Colonic mucosa (tissue), 4 donors: ENCODE measurements at regions not wholly inside any gene's neighbourhood (a gene's known extent, or its start where the extent isn't known, plus 50 kb on each side); places are given as distances from the start of the nearest gene placed in this dataset.

Experiments used
- DNase-seq: peaks from one replicate; pipeline ENCODE4 v3.0.0-alpha.2; 2020
- H3K27ac ChIP-seq: fragments of 200-600 bp; one replicate; pipeline ENCODE4 v1.8.0; 2021
- H3K27me3 ChIP-seq: fragments of 200-600 bp; one replicate; pipeline ENCODE4 v1.8.0; 2021
- H3K36me3 ChIP-seq: fragments of 200-600 bp; one replicate; pipeline ENCODE4 v1.8.0; 2021
- H3K4me1 ChIP-seq: fragments of 200-600 bp; one replicate; pipeline ENCODE4 v1.8.0; 2021; ENCODE audit warnings: mild to moderate bottlenecking
- H3K4me3 ChIP-seq: fragments of 200-600 bp; one replicate; pipeline ENCODE4 v1.8.0; 2021
- H3K9ac ChIP-seq, 2 donors: one replicate each; pipeline ENCODE4 v1.7.0; 2013; ENCODE audit warnings: control low read depth in 2 of 2, low read depth in 2 of 2, low read length in 2 of 2
- H3K9me3 ChIP-seq: fragments of 200-600 bp; one replicate; pipeline ENCODE4 v1.8.0; 2021
- intact Hi-C: fragments of 100-400 bp; cut with DNase I; formaldehyde crosslinking; loops from one replicate; pipeline ENCODE4 v1.14.1; 2022
- TF ChIP-seq, protein P1 (sequence below): fragments of 200-600 bp; IDR thresholded peaks from one replicate; pipeline ENCODE4 v1.8.0; 2022; ENCODE audit warnings: antibody characterized with exemption, mild to moderate bottlenecking
- donor health status: healthy.
- donor health status: DM: no; HTN: no; CAD: no.
- donor health status: DM: no; HTN: no; CAD: no.

DNA sequence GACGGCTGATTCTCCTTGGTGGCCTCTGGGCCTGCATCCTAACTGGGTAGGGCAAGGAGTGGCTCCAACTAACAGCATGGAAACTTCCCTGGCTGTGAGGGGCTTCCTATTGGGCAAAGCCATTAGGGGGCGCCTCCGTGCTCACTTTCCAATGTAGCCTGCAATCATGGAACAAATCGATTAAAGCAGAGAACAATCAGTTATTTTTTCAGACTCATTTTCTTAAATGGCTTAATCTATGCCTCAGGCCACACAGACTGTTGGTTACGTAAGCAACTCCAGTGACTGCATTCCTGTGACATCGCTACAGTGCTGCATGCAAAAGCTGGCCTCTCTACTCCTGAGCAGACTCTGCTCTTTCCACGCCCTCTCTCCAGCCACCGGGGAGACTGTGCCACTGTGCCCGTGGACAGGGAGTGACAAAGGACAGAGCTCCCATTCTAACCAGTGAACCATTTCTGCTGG is 278.9 kb downstream of the KLF13 start:
- no peaks in the 10 kb centered on the region for H3K9me3 ChIP-seq
- no peak overlapping the region for H3K27ac ChIP-seq
- H3K4me3 ChIP-seq = no peak overlapping the region
- no peak overlapping the region for H3K9ac ChIP-seq
- DNase-seq = no peak
- H3K27me3 ChIP-seq = no peaks in the 10 kb centered on the region
- H3K36me3 ChIP-seq = no peaks in the 10 kb centered on the region
- no peaks in the 10 kb centered on the region for H3K4me1 ChIP-seq
- TF ChIP-seq, protein P1, sequence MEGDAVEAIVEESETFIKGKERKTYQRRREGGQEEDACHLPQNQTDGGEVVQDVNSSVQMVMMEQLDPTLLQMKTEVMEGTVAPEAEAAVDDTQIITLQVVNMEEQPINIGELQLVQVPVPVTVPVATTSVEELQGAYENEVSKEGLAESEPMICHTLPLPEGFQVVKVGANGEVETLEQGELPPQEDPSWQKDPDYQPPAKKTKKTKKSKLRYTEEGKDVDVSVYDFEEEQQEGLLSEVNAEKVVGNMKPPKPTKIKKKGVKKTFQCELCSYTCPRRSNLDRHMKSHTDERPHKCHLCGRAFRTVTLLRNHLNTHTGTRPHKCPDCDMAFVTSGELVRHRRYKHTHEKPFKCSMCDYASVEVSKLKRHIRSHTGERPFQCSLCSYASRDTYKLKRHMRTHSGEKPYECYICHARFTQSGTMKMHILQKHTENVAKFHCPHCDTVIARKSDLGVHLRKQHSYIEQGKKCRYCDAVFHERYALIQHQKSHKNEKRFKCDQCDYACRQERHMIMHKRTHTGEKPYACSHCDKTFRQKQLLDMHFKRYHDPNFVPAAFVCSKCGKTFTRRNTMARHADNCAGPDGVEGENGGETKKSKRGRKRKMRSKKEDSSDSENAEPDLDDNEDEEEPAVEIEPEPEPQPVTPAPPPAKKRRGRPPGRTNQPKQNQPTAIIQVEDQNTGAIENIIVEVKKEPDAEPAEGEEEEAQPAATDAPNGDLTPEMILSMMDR = no peak
- intact Hi-C loops = no loop called here

DNA sequence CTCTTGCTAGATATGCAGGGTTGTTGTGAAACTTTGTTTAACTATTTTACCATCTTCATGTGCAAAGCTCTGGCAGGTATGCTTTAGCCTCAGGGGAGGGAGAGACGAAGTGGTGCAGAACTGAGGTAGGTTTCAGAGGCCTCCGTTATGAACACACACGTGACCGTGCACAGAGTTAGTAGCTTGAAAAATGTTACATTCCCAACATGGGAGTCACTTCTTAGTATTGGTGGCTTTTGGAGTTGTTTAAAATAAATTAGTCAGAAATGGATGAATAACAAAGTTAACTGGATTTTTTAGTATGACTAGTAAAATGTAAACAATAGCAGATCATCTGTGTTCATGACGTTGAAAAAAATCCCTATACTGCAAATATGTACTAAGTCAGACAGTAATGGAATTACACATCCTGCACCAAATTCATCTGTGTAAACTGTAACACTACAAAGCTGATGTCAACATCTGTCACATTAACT is 279.6 kb downstream of the KLF13 start:
- Histone ChIP-seq H3K4me3 (no peak overlapping the region), H3K27me3 (no peaks in the 10 kb centered on the region), H3K9me3 (no peaks in the 10 kb centered on the region), H3K4me1 (no peaks in the 10 kb centered on the region), H3K36me3 (no peaks in the 10 kb centered on the region), H3K9ac (no peak overlapping the region), H3K27ac (no peak overlapping the region)
- no peak for DNase-seq
- TF ChIP-seq, protein P1 = no peak
- intact Hi-C loops = no loop called here

DNA sequence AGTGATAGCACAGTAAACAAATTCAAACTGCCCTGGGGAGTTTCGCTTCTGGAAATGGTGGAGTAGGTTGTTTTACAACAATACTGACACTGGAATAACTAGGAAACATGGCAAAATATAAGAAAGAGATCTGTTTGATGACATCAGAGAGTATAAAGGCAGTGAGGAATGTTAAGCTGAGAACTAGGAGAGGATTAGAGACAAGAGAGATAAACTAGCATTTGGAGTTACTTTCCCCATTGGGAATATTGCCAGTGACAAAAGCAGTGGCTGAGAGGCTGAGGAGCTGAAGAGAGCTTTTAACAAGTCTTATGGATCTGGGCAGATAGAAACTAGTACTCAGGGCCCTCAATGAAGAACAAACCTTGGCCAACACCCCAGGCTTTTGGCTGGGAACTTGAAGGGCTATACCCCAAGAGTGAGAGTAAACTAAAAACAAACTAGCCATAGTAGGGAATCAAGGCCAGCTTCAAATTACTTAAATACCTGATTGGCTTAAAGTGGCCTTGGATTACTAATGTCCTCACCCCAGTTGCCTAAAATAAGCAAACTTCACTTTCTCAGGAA is 280.4 kb downstream of the KLF13 start:
- no peak overlapping the region for H3K27ac ChIP-seq
- H3K9me3 ChIP-seq = no peaks in the 10 kb centered on the region
- DNase-seq = no peak
- H3K27me3 ChIP-seq = no peaks in the 10 kb centered on the region
- H3K9ac ChIP-seq = no peak overlapping the region
- no peak overlapping the region for H3K4me3 ChIP-seq
- intact Hi-C loops = no loop called here
- TF ChIP-seq, protein P1 = no peak
- no peaks in the 10 kb centered on the region for H3K36me3 ChIP-seq
- H3K4me1 ChIP-seq = no peaks in the 10 kb centered on the region

DNA sequence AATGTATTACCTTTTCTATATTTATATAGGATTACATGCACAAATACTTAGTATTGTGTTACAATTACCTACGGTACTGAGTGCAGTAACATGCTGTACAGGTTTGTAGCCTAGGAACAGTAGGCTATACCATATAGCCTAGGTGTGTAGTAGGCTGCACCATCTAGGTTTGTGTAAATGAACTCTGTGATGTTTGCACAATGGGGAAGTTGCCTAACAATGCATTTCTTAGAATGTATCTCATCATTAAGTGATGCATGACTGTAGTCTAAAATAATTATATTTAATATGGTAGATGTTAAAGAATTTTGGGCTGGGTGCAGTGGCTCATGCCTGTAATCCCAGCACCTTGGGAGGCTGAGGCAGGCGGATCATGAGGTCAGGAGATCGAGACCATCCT is 281.0 kb downstream of the KLF13 start:
- H3K4me3 ChIP-seq = no peak overlapping the region
- TF ChIP-seq, protein P1 = no peak
- DNase-seq = no peak

DNA sequence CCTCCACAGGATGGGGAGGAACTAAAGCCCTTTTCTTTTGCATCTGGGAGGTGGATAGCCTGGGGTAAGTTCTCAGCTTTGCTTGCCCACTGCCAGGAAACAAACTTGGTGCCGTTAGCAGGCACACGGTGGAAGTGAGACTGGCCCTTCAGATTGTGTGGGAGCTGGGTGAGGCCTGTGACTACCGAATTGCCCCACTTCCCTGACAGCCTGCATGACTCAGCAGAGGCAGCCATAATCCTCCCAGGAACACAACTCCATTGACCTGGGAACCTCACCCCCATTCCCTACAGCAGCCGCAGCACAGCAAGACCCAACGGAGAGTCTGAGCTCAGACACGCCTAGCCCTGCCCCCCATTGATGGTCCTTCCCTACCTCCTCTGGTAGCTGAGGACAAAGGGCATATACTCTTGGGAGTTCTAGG is 282.6 kb downstream of the KLF13 start:
- TF ChIP-seq, protein P1 = no peak
- no peak overlapping the region for H3K4me3 ChIP-seq
- no peak overlapping the region for H3K9ac ChIP-seq
- no peak for DNase-seq
- no peaks in the 10 kb centered on the region for H3K4me1 ChIP-seq
- no peaks in the 10 kb centered on the region for H3K27me3 ChIP-seq
- no peaks in the 10 kb centered on the region for H3K36me3 ChIP-seq
- intact Hi-C loops = no loop called here
- no peak overlapping the region for H3K27ac ChIP-seq
- no peaks in the 10 kb centered on the region for H3K9me3 ChIP-seq

More for the DNA sequence above, 281.0 kb downstream of the KLF13 start:
- H3K9ac ChIP-seq = no peak overlapping the region
- H3K9me3 ChIP-seq = no peaks in the 10 kb centered on the region
- H3K36me3 ChIP-seq = no peaks in the 10 kb centered on the region
- intact Hi-C loops = no loop called here
- H3K27ac ChIP-seq = no peak overlapping the region
- no peaks in the 10 kb centered on the region for H3K4me1 ChIP-seq
- H3K27me3 ChIP-seq = no peaks in the 10 kb centered on the region
